ENCODE measurements at regions not wholly inside any gene's neighbourhood (a gene's known extent, or its start where the extent isn't known, plus 50 kb on each side); places are given as distances from the start of the nearest gene placed in this dataset.

DNA sequence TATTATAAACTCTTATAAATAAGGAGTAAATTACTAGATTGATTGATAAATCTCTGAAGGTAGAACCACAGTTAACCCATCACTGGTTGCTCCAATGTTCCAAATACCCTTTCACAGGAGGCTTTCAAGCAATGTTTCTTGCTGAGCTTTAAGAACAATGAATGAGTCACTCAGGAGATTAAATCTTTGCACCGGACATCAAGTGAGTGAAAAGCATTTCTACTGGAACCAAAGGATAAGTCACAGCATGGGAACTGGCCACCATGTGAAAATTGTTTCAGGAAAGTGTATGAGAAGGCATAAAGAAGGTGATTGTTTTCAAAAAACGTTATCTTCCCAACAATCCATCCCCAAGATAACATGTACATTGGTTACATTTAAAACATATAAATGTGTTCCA lies 90.6 kb downstream of the CNTN3 start:
- TF ChIP-seq, protein P1, sequence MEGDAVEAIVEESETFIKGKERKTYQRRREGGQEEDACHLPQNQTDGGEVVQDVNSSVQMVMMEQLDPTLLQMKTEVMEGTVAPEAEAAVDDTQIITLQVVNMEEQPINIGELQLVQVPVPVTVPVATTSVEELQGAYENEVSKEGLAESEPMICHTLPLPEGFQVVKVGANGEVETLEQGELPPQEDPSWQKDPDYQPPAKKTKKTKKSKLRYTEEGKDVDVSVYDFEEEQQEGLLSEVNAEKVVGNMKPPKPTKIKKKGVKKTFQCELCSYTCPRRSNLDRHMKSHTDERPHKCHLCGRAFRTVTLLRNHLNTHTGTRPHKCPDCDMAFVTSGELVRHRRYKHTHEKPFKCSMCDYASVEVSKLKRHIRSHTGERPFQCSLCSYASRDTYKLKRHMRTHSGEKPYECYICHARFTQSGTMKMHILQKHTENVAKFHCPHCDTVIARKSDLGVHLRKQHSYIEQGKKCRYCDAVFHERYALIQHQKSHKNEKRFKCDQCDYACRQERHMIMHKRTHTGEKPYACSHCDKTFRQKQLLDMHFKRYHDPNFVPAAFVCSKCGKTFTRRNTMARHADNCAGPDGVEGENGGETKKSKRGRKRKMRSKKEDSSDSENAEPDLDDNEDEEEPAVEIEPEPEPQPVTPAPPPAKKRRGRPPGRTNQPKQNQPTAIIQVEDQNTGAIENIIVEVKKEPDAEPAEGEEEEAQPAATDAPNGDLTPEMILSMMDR (IDR thresholded peaks at IDR 0.05), result no peak
- H3K9me3 ChIP-seq, result no peaks in the 10 kb centered on the region
- no peak overlapping the region for H3K27ac ChIP-seq
- no peaks in the 10 kb centered on the region for H3K27me3 ChIP-seq
- DNase-seq, result no peak
- intact Hi-C loops (cut with DNase I; ENCODE audit: low total_unique reads), result no loop called here
- H3K36me3 ChIP-seq, result no peaks in the 10 kb centered on the region
- H3K4me1 ChIP-seq, result peaks cover 0 to 15% (median 0%) of the 10 kb centered on the region in 4 donors
- no peak overlapping the region for H3K4me3 ChIP-seq

DNA sequence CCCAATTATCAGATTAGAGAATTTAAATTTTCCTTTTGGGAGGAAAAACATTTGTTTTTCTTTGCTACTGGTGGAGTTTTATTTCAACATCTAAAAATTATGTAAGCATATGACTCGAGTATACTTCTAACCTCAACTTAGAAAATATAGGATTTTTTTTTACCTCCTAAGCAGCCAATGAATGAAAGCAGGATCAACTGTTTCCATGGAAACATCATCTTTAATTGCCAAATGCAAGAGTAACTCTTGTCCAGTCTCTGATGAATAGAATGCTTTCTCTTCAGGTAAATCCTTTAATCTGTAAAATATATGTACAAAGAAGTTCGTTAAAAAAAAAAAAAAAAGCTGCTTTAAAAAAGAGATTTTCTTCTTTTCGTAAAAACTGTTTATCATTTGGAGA lies 93.6 kb downstream of the CNTN3 start:
- H3K9me3 ChIP-seq, result no peaks in the 10 kb centered on the region
- H3K27me3 ChIP-seq, result no peaks in the 10 kb centered on the region
- no peak overlapping the region for H3K27ac ChIP-seq
- no peaks in the 10 kb centered on the region for H3K36me3 ChIP-seq
- intact Hi-C loops (cut with DNase I; ENCODE audit: low total_unique reads), result no loop called here
- H3K4me1 ChIP-seq, result no peaks in the 10 kb centered on the region
- DNase-seq, result no peak
- H3K4me3 ChIP-seq, result no peak overlapping the region
- TF ChIP-seq, protein P1 (IDR thresholded peaks at IDR 0.05), result no peak

DNA sequence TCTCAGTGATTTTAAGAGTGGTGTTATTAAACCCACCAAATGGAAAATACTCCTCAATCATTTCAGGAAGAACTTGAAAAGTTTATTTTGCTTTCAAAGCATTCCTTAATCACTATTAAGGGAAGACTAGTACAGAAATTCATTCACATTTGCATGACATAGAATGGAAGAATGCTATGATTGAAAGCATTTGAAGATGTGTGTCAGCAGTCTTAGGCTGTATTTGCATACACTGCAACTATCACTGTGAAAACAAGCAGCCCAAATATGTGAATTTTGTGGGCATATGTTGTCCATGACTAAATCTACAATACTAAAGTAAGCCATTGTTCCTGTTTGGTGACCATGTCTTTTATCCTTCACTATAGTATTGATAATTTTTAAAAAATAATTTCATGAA lies 95.8 kb downstream of the CNTN3 start:
- H3K9me3 ChIP-seq, result no peaks in the 10 kb centered on the region

DNA sequence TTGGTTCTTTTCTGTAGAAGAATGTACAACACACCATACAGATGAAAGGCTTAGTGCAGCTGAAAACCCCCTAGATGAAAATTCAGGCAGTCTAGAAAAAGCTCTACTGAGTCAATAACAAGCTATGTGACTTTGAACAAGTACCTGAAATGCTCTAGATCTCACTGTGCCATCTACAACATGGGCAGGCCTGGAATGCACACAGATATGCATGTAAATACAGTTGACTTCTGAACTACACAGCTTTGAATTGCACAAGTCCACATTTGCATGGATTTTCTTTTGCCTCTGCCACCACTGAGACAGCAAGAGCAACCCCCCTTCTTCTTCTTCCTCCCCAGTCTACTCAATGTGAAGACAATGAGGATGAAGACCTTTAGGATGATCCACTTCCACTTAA lies 98.4 kb downstream of the CNTN3 start:
- Histone ChIP-seq H3K36me3 (no peaks in the 10 kb centered on the region), H3K4me3 (no peak overlapping the region), H3K9me3 (no peaks in the 10 kb centered on the region), H3K4me1 (peaks cover 0 to 9% (median 0%) of the 10 kb centered on the region in 4 donors), H3K27ac (no peak overlapping the region), H3K27me3 (no peaks in the 10 kb centered on the region)
- intact Hi-C loops (cut with DNase I; ENCODE audit: low total_unique reads), result no loop called here
- TF ChIP-seq, protein P1 (IDR thresholded peaks at IDR 0.05), result no peak
- DNase-seq, result no peak

More for the DNA sequence above, 95.8 kb downstream of the CNTN3 start:
- H3K4me1 ChIP-seq, result peaks cover 0 to 9% (median 0%) of the 10 kb centered on the region in 4 donors
- no peaks in the 10 kb centered on the region for H3K27me3 ChIP-seq
- H3K27ac ChIP-seq, result no peak overlapping the region
- no peak for DNase-seq
- intact Hi-C loops (cut with DNase I; ENCODE audit: low total_unique reads), result no loop called here
- TF ChIP-seq, protein P1 (IDR thresholded peaks at IDR 0.05), result no peak
- no peaks in the 10 kb centered on the region for H3K36me3 ChIP-seq
- H3K4me3 ChIP-seq, result no peak overlapping the region

DNA sequence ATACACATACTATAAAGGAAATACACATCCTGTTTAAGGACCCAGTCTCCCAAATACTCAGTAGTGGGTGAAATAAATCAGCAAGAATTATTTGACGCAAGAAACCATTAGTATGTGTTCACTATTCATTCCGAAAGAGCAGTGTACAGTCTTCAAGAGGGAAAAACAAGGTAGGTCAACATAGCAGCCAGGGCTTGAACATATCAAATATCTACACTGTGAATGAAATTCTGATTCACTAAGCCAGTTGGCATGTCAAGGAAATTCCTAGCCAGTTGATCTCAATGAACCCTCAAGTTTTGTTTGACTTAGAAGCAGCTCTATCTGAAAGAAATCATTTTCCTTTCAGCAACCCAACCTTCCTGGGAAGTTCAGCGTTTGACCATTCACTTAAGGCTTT lies 99.0 kb downstream of the CNTN3 start:
- intact Hi-C loops (cut with DNase I; ENCODE audit: low total_unique reads), result no loop called here
- TF ChIP-seq, protein P1 (IDR thresholded peaks at IDR 0.05), result no peak
- H3K4me3 ChIP-seq, result no peak overlapping the region

DNA sequence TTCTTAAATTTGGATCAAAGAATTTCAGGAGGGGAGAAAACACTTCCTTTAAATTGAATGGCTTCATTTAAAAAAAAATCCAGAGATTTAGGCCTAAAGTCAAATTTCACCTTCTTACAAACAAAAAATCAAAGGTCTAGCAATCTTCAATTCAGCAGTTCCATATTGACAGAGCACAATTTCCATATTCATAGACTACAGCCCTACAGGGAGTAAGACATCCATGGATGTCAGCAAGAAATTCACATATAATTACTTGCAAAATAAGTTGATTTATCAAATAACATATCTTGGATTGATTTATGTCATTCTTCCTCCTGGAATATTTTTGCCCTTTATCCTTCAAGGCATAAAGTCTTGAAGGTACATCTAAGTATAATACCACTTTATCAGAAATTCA lies 103.4 kb downstream of the CNTN3 start:
- H3K36me3 ChIP-seq, result no peaks in the 10 kb centered on the region
- no peak overlapping the region for H3K27ac ChIP-seq
- TF ChIP-seq, protein P1 (IDR thresholded peaks at IDR 0.05), result no peak
- no peaks in the 10 kb centered on the region for H3K27me3 ChIP-seq
- DNase-seq, result no peak
- intact Hi-C loops (cut with DNase I; ENCODE audit: low total_unique reads), result no loop called here
- H3K4me1 ChIP-seq, result peaks cover 0 to 9% (median 0%) of the 10 kb centered on the region in 4 donors
- no peaks in the 10 kb centered on the region for H3K9me3 ChIP-seq
- H3K4me3 ChIP-seq, result no peak overlapping the region

More for the DNA sequence above, 99.0 kb downstream of the CNTN3 start:
- Histone ChIP-seq H3K4me1 (peaks cover 0 to 9% (median 0%) of the 10 kb centered on the region in 4 donors), H3K27ac (no peak overlapping the region), H3K27me3 (no peaks in the 10 kb centered on the region), H3K36me3 (no peaks in the 10 kb centered on the region), H3K9me3 (no peaks in the 10 kb centered on the region)
- DNase-seq, result no peak

Measured in tibial artery (tissue), 4 donors.